ENCODE measurements at regions not wholly inside any gene's neighbourhood (a gene's known extent, or its start where the extent isn't known, plus 50 kb on each side); places are given as distances from the start of the nearest gene placed in this dataset.

DNA sequence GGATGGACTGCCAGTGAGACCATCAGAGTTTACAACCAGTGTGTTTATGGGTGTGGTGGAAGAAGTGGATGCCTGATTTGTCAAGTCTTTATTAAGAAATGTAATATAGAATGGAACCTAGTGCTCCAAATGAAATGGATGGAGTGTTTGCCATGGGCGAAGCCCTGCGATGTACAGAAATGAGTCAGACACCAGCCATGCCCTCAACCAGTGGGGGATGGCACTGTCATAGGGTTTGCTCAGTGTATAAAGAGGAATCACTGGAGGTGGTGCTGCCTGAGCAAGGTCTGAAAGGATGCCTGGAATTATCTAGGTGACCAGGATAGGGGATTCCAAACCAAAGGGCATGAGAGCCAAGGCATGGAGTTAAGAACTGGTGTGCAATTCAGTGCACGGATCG is 120.9 kb upstream of the MTNR1B start:
- H3K27ac ChIP-seq (ENCODE audit: low read depth in 2 of 2, low read length in 1 of 2), result no peak overlapping the region
- H3F3A ChIP-seq (replicated peaks; ENCODE audit: insufficient read depth), result no peaks in the 10 kb centered on the region
- WGBS (ENCODE audit: low lambda C conversion rate), result 86% methylated on average over 4 of the region's 4 CpGs
- ChIA-PET CTCF (interaction anchor here (3.3 kb wide), 1 partner anchor 38 kb away, joined by 12 read pairs; no protein-coding TSS in a partner anchor), POLR2A (no interaction called here)
- no peaks in the 10 kb centered on the region for H4K20me1 ChIP-seq (ENCODE audit: insufficient read depth)
- H3K9me3 ChIP-seq, result no peaks in the 10 kb centered on the region
- no peak overlapping the region for H3K4me2 ChIP-seq
- H3K4me1 ChIP-seq (ENCODE audit: control insufficient read depth in 1 of 2, insufficient read depth in 2 of 2, low read depth in 1 of 2, low read length in 1 of 2), result peaks cover 12 to 29% of the 10 kb centered on the region in 2 experiments; a peak in 2 of 4 replicates
- no peak overlapping the region for H2AFZ ChIP-seq (ENCODE audit: low read depth)
- H3K9ac ChIP-seq, result no peak overlapping the region
- no peaks in the 10 kb centered on the region for H3K79me2 ChIP-seq (ENCODE audit: insufficient read depth)
- H3K4me3 ChIP-seq (ENCODE audit: low read depth in 2 of 2, low read length in 1 of 2), result no peak overlapping the region
- no peaks in the 10 kb centered on the region for H3K36me3 ChIP-seq (replicated peaks in 1 of 2; ENCODE audit: control insufficient read depth in 1 of 2, insufficient read depth in 2 of 2, low read length in 1 of 2)
- no peaks in the 10 kb centered on the region for H3K9me2 ChIP-seq
- TF ChIP-seq REST (IDR thresholded peaks at IDR 0.05; ENCODE audit: low read depth, low read length) (no peak), ZBTB33 (IDR thresholded peaks at IDR 0.05; ENCODE audit: borderline replicate concordance, low read depth) (no peak), SIN3A (IDR thresholded peaks at IDR 0.05; ENCODE audit: borderline replicate concordance, low read depth, low read length) (no peak), CTCF (IDR thresholded peaks at IDR 0.05) (no peak), MEF2A (IDR thresholded peaks at IDR 0.05; ENCODE audit: borderline replicate concordance, low read depth) (no peak), YY1 (IDR thresholded peaks at IDR 0.05; ENCODE audit: low read depth) (no peak), NRF1 (IDR thresholded peaks at IDR 0.05; ENCODE audit: low read depth, low read length) (no peak), TCF12 (IDR thresholded peaks at IDR 0.05) (no peak), GATA2 (CRISPR knock-in tag; IDR thresholded peaks at IDR 0.05) (no peak), RCOR1 (IDR thresholded peaks at IDR 0.05; ENCODE audit: low read length) (no peak)
- TF ChIP-seq, protein P1, sequence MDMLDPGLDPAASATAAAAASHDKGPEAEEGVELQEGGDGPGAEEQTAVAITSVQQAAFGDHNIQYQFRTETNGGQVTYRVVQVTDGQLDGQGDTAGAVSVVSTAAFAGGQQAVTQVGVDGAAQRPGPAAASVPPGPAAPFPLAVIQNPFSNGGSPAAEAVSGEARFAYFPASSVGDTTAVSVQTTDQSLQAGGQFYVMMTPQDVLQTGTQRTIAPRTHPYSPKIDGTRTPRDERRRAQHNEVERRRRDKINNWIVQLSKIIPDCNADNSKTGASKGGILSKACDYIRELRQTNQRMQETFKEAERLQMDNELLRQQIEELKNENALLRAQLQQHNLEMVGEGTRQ (IDR thresholded peaks at IDR 0.05; ENCODE audit: borderline replicate concordance, low read depth, low read length), result no peak
- DNase-seq, result no peak
- H3K27me3 ChIP-seq (ENCODE audit: insufficient read depth), result no peaks in the 10 kb centered on the region

Measured in SK-N-SH (cell line).